ENCODE measurements at regions not wholly inside any gene's neighbourhood (a gene's known extent, or its start where the extent isn't known, plus 50 kb on each side); places are given as distances from the start of the nearest gene placed in this dataset.
"Not testable (repeated sequence)": the region's sequence is repeated elsewhere in the genome, so short reads cannot be mapped to it uniquely, and the experiment has no call there.

GRCh38 chr18:71321319-71321718 lies 1032.5 kb downstream of the SOCS6 start:
- TF ChIP-seq, protein P1, sequence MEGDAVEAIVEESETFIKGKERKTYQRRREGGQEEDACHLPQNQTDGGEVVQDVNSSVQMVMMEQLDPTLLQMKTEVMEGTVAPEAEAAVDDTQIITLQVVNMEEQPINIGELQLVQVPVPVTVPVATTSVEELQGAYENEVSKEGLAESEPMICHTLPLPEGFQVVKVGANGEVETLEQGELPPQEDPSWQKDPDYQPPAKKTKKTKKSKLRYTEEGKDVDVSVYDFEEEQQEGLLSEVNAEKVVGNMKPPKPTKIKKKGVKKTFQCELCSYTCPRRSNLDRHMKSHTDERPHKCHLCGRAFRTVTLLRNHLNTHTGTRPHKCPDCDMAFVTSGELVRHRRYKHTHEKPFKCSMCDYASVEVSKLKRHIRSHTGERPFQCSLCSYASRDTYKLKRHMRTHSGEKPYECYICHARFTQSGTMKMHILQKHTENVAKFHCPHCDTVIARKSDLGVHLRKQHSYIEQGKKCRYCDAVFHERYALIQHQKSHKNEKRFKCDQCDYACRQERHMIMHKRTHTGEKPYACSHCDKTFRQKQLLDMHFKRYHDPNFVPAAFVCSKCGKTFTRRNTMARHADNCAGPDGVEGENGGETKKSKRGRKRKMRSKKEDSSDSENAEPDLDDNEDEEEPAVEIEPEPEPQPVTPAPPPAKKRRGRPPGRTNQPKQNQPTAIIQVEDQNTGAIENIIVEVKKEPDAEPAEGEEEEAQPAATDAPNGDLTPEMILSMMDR (IDR thresholded peaks at IDR 0.05) = no peak
- no peak for DNase-seq (ENCODE audit: low spot score)
- H3K4me3 ChIP-seq = no peak overlapping the region
- H3K27ac ChIP-seq = no peak overlapping the region

GRCh38 chr18:71304856-71305255 lies 1016.0 kb downstream of the SOCS6 start:
- TF ChIP-seq, protein P1 (IDR thresholded peaks at IDR 0.05) = no peak
- Histone ChIP-seq H3K27ac (no peak overlapping the region), H3K4me3 (no peak overlapping the region)
- no peak for DNase-seq (ENCODE audit: low spot score)

GRCh38 chr18:71303743-71304142 lies 1014.9 kb downstream of the SOCS6 start:
- not testable (repeated sequence) for DNase-seq (ENCODE audit: low spot score); H3K4me3 ChIP-seq; H3K27ac ChIP-seq

DNA sequence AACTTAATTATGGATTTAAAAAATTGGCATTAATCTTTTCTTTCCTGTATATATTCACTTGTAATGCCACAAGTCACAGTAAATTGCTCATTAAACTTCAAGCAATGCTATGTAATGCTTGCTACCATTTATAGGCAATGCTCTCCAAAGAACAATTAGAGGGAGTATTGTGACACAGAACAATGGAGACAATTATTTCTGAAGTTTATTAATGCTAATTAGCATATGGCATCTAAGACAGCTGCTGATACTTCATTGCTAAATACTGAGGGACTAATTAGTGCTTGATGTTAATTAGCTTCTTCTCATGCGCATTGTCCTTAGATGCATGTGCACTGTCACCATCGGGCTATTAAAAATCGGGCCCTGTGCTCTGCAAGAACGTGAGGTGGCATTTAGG lies 1012.8 kb downstream of the SOCS6 start:
- Histone ChIP-seq H3K27ac (no peak overlapping the region), H3K4me3 (no peak overlapping the region)
- TF ChIP-seq, protein P1 (IDR thresholded peaks at IDR 0.05) = no peak
- DNase-seq (ENCODE audit: low spot score) = no peak

GRCh38 chr18:71294201-71294600 lies 1005.4 kb downstream of the SOCS6 start:
- not testable (repeated sequence) for H3K4me3 ChIP-seq; H3K27ac ChIP-seq; DNase-seq (ENCODE audit: low spot score)

GRCh38 chr18:71293322-71293721 lies 1004.5 kb downstream of the SOCS6 start:
- DNase-seq (ENCODE audit: low spot score) = no peak
- no peak overlapping the region for H3K4me3 ChIP-seq
- TF ChIP-seq, protein P1 (IDR thresholded peaks at IDR 0.05) = no peak
- no peak overlapping the region for H3K27ac ChIP-seq

GRCh38 chr18:71287268-71287667 lies 998.4 kb downstream of the SOCS6 start:
- TF ChIP-seq, protein P1 (IDR thresholded peaks at IDR 0.05) = no peak
- Histone ChIP-seq H3K27ac (no peak overlapping the region), H3K4me3 (no peak overlapping the region)
- DNase-seq (ENCODE audit: low spot score) = no peak

DNA sequence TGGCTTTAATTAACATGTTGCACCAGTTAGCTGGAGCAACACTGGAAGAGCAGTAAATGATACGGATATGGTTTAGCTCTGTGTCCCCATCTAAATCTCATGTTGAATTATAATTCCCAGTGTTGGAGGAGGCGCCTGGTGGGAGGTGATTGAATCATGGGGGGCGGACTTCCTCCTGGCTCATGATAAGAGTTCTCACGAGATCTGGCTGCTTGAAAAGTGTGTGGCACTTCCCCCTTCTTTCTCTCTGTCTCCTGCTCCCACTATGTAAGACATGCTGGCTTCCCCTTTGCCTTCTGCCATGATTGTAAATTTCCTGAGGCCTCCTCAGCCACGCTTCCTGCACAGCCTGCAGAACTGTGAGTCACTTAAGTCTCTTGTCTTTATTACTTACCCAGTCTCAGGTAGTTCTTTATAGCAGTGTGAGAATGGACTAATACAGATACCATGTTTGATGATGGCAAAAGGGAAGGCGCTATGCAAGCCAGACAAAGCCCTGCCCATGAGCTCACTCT lies 963.6 kb downstream of the SOCS6 start:
- Histone ChIP-seq H3K4me3 (no peak overlapping the region), H3K27ac (no peak overlapping the region)
- DNase-seq (ENCODE audit: low spot score) = no peak
- TF ChIP-seq, protein P1 (IDR thresholded peaks at IDR 0.05) = no peak
